Lower leg skin (tissue), 4 donors: ENCODE measurements at regions not wholly inside any gene's neighbourhood (a gene's known extent, or its start where the extent isn't known, plus 50 kb on each side); places are given as distances from the start of the nearest gene placed in this dataset.

ENCODE experiments used
- DNase-seq, 2 donors: peaks; one replicate each; pipeline ENCODE4 v3.0.0-alpha.2; 2019; ENCODE audit warnings: low spot score in 2 of 2
- H3K4me3 ChIP-seq: fragments of 200-600 bp; sonication (generic); 2 replicates; pipeline ENCODE4 v1.5.1; 2017; ENCODE audit warnings: mild to moderate bottlenecking, low read depth; ENCODE audit not compliant: poor library complexity, severe bottlenecking
- POLR2A ChIP-seq, 2 donors: fragments of 450-650 bp; IDR thresholded peaks; one replicate each; pipeline ENCODE4 v1.6.1; 2016 to 2017; ENCODE audit warnings: antibody characterized with exemption in 2 of 2, mild to moderate bottlenecking in 1 of 2, moderate library complexity in 1 of 2
- WGBS, 2 donors: methylation state at CpG; one replicate each; pipeline ENCODE4 v1.1.5; 2018; 5-methylcytosine and 5-hydroxymethylcytosine counted together
- intact Hi-C: fragments of 100-400 bp; cut with DNase I; formaldehyde crosslinking; loops from one replicate; pipeline ENCODE4 v1.15.0; 2023; ENCODE audit warnings: low total_unique reads
- TF ChIP-seq, protein P1 (sequence below), 3 donors: fragments of 450-650 bp; IDR thresholded peaks; one replicate each; pipeline ENCODE4 v1.5.1; 2016; ENCODE audit warnings: antibody characterized with exemption in 3 of 3, mild to moderate bottlenecking in 3 of 3, moderate library complexity in 2 of 3

- WGBS, 2 donors: 69 to 74% methylated on average over 19 of the region's 19 CpGs
- intact Hi-C loops: no loop called here
- H3K4me3 ChIP-seq: no peak overlapping the region
- no peak for TF ChIP-seq POLR2A (IDR thresholded peaks at IDR 0.05)
- TF ChIP-seq, protein P1, sequence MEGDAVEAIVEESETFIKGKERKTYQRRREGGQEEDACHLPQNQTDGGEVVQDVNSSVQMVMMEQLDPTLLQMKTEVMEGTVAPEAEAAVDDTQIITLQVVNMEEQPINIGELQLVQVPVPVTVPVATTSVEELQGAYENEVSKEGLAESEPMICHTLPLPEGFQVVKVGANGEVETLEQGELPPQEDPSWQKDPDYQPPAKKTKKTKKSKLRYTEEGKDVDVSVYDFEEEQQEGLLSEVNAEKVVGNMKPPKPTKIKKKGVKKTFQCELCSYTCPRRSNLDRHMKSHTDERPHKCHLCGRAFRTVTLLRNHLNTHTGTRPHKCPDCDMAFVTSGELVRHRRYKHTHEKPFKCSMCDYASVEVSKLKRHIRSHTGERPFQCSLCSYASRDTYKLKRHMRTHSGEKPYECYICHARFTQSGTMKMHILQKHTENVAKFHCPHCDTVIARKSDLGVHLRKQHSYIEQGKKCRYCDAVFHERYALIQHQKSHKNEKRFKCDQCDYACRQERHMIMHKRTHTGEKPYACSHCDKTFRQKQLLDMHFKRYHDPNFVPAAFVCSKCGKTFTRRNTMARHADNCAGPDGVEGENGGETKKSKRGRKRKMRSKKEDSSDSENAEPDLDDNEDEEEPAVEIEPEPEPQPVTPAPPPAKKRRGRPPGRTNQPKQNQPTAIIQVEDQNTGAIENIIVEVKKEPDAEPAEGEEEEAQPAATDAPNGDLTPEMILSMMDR (IDR thresholded peaks at IDR 0.05): no peak
- DNase-seq: no peak
Observed at GRCh38 chr11:27806122-27806521, 105.9 kb upstream of the BDNF start.

DNA sequence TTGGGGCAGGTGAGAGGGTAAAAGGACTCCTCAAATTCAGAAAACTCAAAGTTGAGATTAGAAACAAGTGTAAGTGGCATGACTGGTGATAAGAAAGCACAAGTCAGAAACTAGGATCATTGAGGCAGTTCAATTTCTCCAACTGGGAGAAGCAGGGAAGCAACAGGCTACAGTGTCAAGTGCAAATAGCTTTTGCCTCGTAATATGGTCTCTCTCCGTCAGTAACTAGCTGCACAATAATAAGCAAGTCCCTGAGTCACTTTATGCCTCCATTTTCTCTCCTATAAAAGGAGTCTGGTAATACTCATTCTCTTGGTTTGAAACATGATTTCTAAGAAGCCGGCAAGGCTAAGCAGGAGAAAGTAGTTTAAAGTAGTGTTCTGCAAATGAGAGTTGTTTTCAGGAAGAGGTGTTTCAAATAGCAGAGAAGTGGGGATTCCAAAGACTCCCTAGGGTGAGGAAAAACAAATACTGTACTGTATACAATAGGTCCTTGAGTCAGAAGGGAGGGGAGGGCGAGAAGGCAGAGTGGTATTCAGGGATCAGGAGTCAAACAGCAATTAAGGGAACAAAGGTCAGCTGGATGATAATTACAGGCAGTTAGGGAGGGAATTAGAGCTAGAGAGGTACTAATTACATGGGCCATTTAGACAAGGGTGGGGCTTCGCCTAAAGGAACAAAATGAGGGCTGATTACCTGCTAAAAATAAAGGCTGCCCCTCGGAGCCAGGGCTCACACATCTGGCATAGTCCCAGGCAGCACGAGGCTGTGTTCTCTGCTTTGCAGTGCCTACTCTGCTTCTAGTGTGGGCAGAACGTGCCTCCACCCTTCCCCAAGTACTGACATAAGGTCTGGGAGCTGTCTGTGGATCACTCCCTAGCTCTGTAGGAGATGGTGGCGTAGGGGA, 96.0 kb upstream of the BDNF start:
- no peak for TF ChIP-seq POLR2A (IDR thresholded peaks at IDR 0.05)
- TF ChIP-seq, protein P1 (IDR thresholded peaks at IDR 0.05): no peak
- no peak for DNase-seq
- 13 to 21% methylated on average over 9 of the region's 9 CpGs for WGBS, 2 donors
- intact Hi-C loops: no loop called here
- H3K4me3 ChIP-seq: no peak overlapping the region

DNA sequence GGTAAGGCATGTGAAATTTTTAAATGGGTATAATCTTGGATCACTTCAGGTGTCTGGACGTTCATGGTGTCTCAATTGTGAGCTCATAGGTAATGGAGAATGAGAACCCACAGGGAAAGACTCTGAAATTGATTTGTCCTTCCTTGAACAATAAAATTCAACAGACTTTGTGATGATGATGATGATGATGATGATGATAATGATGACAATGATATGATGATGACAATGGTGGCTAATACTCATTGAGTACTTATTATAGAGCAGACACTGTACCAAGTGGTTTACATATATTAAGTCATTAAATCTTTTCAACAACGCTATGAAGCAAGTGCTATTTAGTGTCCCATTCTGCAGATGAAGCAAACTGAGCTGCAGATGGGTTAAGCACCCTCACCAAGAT, 86.6 kb upstream of the BDNF start:
- intact Hi-C loops: no loop called here
- WGBS, 2 donors: 70% methylated on average over 2 of the region's 2 CpGs
- DNase-seq: no peak
- no peak overlapping the region for H3K4me3 ChIP-seq
- TF ChIP-seq, protein P1 (IDR thresholded peaks at IDR 0.05): no peak
- TF ChIP-seq POLR2A (IDR thresholded peaks at IDR 0.05): no peak

DNA sequence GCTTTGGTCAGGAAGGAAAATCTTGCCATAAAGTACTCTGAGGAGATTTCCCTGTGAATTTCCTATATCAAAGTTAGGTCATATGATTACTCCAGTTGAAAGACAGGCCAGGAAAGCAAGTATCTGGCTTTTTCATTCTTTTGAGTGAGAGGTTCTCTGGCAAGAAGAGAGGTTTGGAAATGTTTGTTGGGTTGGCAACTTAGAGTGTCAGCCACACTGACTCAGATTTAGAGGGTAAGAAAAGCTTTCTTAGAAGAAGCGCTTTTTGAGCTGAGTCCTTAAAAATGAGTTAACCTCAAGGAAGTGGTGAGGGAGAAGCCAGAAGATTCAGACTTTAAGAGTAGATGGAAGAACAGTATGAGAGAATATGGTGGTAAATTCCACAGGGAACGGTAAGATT, 86.1 kb upstream of the BDNF start:
- intact Hi-C loops: no loop called here
- H3K4me3 ChIP-seq: no peak overlapping the region
- 71 to 93% methylated on average over 2 of the region's 2 CpGs for WGBS, 2 donors
- DNase-seq: no peak
- TF ChIP-seq POLR2A (IDR thresholded peaks at IDR 0.05): no peak
- TF ChIP-seq, protein P1 (IDR thresholded peaks at IDR 0.05): no peak

- intact Hi-C loops: no loop called here
- DNase-seq: no peak
- 61 to 68% methylated on average over 5 of the region's 5 CpGs for WGBS, 2 donors
- TF ChIP-seq POLR2A (IDR thresholded peaks at IDR 0.05): no peak
- TF ChIP-seq, protein P1 (IDR thresholded peaks at IDR 0.05): no peak
- H3K4me3 ChIP-seq: no peak overlapping the region
Observed at GRCh38 chr11:27783701-27784355, 83.6 kb upstream of the BDNF start.
